Stimulated activated CD4-positive, alpha-beta T cell treated with anti-CD3 and anti-CD28 coated beads, TNF-alpha, amount 100 ng/mL, for 24 hours (primary cell): ENCODE measurements at regions not wholly inside any gene's neighbourhood (a gene's known extent, or its start where the extent isn't known, plus 50 kb on each side); places are given as distances from the start of the nearest gene placed in this dataset.
"Not testable (repeated sequence)": the region's sequence is repeated elsewhere in the genome, so short reads cannot be mapped to it uniquely, and the experiment has no call there.

Source experiments
- DNase-seq, 3 experiments: peaks; one replicate each; pipeline ENCODE4 v3.0.0-alpha.2; 2020; ENCODE audit warnings: low read depth in 3 of 3

GRCh38 chr6:140671926-140672325, 1297.5 kb upstream of the CITED2 start:
- DNase-seq = no peak

DNA sequence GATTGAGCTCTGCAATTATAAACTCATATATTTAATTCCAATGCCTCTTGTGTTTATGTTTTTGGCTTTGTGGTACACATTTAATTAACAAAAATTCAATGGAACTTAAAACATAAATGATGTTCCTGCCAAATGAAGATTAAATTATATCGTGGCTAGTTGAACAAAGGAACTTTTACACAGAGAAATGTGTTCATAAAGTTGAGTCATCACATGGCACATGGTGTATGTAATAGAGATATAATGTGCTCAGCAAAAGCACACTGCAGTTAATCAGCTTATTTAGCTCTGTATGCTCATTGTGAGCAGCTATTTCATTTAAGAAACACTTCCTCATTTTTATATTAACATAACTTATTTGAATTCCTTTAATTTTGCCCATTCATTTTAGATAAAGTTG, 1295.6 kb upstream of the CITED2 start:
- DNase-seq = no peak

- DNase-seq = no peak
Observed at GRCh38 chr6:140669321-140669720, 1294.9 kb upstream of the CITED2 start.

DNA sequence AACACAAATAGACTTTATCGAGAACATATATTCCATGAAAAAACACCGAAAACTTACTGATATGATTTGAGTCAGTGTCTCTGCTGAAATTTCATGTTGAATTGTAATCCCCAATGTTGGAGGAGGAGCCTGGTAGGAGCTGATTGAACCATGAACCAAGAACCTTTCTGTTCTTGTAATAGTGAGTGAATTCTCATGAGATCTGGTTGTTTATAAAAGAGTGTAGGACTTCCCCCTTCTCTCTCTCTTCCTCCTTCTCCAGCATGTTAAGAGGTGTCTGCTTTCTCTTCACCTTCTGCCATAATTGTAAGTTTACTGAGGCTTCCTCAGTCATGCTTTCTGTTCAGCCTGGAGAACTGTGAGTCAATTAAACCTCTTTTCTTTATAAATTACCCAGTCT, 1289.3 kb upstream of the CITED2 start:
- no peak for DNase-seq

DNA sequence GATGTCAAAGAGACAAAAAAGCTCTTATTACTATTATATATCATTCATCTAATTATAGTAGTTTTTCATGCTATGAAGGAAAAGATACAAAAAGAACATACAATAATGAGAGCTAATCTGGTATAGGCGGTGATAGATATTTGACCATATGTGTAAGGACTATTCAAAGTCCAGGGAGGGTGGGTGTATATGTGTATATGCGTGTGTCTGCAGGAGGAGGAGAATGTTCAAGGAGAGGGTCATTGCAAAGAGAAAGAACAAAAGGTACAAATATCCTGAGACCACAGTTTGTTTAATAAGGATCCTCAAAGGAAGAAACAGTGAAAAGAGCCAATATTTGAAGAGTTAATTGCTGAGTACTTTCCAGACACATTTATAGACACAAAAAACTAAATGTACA, 1288.6 kb upstream of the CITED2 start:
- DNase-seq = no peak

GRCh38 chr6:140661691-140662090, 1287.2 kb upstream of the CITED2 start:
- no peak for DNase-seq

GRCh38 chr6:140660295-140660694, 1285.8 kb upstream of the CITED2 start:
- no peak for DNase-seq

GRCh38 chr6:140653972-140654371, 1279.5 kb upstream of the CITED2 start:
- no peak for DNase-seq

DNA sequence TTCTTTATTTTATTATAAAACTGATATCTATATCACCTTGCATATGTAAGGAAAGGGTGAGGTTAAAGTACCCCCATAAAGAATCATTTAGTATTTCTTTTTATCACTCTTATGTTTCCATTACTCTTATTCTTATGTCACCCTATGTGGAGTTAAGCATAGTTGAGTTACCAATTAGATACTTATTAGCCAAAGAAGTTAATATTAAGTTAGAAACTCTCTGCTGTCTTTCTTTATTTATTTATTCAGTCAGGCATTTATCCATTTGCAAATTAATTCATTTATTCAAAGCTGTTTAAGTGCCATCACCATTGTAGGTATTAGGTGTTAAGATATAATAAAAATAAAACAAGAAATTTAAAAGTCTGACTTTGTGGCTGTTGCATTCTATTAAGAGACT, 1279.1 kb upstream of the CITED2 start:
- DNase-seq = no peak

DNA sequence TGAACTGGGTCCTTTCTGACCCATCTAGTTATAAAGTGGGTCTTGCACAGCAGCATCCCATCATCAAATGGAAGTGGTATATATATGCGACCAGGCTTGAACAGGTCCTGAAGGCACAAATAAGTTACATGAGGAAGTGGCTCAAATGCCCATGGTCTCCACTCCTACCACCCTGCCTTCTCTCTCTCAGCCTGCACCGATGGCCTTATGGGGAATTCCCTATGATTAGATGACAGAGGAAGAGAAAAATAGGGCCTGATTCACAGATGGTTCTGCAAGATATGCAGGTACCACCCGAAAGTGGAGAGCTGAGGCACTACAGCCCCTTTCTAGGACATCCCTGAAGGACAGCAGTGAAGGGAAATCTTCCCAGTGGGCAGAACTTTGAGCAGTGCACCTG, 1275.1 kb upstream of the CITED2 start:
- not testable (repeated sequence) for DNase-seq

DNA sequence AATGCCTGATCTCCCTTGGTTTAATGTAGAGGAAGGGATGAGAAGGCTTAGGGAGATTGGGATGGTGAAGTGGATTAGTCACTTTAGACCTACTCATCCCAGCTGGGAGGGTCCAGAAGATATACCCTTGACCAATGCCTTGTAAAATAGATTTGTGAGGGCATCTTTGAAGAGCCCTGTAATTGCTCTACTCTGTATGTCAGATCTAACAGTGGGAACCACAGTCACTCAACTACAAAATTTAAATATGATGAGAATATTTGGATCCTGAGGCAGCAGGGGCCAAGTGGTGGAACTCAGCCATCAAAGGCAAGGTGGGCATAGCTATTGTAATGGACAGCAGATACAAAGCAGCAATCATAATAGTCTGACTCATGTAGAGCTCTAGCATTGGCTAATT, 1272.9 kb upstream of the CITED2 start:
- DNase-seq = not testable (repeated sequence)

DNA sequence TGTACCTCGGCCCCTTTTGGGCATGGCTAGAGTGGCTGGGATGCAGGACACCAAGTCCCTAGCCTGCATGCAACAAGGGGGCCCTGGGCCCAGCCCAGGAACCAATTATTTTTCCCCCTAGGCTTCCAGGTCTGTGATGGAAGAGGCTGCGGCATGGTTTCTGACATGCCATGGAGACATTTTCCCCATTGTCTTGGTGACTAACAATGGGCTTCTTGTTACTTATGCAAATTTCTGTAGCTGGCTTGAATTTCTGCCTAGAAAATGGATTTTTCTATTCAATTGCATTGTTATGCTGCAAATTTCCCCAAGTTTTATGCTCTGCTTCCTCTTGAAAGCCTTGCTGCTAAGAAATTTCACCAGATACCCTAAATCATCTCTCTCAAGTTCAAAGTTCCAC, 1269.6 kb upstream of the CITED2 start:
- DNase-seq = no peak

DNA sequence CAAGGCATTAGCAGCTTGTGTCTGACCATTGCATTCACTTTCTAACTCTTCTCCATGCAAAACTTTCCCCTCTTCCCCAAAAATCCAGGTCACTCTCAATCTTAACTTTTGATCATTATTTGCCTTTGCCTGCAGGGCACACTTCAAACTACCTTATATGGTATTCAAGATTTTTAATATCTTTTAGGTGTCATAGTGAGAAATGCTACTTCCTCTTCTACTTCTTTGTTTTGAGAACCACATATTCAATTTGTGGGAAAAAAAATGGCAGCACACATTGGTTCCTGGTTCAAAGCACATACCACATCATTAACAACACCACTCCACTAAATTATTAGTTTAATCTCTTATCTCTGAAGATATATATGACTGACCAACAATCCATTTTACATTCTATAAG, 1267.0 kb upstream of the CITED2 start:
- DNase-seq = no peak

- no peak for DNase-seq
Observed at GRCh38 chr6:140636908-140637402, 1262.5 kb upstream of the CITED2 start.

DNA sequence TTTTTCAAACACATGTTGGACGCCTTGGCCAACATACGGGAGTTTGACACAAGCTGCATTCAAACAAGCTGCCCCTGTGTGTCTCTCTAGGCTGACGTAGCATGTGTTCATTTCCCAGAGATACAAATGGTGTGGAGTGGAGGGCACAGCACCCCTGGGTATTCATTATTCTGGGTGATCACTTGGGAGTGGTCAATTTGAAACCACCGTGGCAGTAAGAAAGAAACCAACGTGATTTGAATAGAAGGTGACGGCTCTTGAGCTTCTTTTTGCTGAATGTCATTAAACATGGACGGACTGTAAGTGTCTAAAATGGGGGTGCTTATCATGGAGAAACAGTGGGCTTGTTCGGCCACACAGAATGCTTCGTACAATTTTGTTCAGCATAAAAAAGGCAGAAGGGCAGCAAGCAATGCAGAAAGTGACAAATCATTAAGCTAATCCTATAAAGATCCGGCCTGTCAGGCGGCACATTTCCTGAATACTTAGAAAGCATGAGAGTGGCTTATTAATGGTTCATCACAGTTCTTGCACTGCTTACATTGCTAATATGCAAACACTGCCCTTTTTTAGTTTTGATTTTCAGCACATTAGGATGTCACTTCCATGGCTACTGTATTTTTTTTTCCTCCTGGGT, 1261.9 kb upstream of the CITED2 start:
- no peak for DNase-seq

GRCh38 chr6:140627002-140627401, 1252.6 kb upstream of the CITED2 start:
- no peak for DNase-seq

- DNase-seq = no peak
Observed at GRCh38 chr6:140623498-140623897, 1249.0 kb upstream of the CITED2 start.

DNA sequence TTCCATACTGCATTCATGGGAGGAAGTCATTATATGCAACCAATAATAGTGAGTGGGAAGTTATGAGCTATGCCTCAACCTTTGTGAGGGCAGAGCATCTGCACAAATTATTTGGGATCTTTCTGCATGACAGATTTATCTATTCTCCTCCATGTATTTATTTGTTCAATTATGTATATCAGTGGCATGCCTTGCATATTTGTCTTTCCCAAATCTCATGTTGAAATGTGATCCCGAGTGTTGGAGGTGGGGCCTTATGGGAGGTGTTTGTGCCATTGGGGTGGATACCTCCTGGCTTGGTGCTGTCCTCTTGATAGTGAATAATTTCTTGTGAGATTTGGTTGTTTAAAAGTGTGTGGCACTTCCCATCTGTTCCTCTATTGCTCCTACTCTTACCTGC, 1246.0 kb upstream of the CITED2 start:
- no peak for DNase-seq

DNA sequence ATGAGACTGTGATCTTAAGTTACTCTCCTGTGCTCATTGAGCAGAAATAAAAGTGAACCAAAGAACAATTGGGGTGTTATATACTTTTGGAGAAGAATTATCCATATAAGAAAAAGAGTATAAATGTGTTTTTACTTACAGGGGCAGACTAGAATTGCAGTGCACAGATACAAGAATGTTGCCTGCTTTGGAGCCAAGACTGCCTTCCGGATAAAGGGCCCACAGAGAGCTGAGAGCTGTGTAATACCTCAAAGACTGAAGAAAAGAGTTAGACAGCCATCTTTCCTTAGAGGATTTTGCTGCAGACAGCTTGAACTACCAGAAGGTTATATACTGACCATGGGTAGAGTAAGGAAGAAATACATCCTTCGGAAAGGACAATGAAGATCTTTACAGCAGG, 1235.5 kb upstream of the CITED2 start:
- DNase-seq = no peak

DNA sequence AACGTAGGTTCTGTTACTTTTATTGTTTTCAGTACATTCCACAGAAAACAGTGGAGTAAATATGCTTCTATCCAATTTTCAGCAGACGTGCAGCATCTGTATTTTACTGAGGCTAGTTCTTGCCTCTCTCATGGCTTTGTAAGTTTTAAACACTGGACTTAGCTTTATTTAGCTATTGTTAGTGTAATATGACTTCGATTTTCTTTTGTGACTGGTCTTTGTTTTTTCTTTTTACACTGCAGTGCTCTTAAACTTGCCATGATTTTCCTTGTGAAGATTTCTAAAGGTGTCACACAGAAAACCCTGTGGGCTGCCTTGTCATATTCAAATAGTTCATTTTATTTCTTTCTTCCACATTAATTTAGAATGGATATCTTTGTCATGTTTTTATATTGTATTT, 1234.9 kb upstream of the CITED2 start:
- no peak for DNase-seq

GRCh38 chr6:140604786-140605185, 1230.3 kb upstream of the CITED2 start:
- DNase-seq = no peak

DNA sequence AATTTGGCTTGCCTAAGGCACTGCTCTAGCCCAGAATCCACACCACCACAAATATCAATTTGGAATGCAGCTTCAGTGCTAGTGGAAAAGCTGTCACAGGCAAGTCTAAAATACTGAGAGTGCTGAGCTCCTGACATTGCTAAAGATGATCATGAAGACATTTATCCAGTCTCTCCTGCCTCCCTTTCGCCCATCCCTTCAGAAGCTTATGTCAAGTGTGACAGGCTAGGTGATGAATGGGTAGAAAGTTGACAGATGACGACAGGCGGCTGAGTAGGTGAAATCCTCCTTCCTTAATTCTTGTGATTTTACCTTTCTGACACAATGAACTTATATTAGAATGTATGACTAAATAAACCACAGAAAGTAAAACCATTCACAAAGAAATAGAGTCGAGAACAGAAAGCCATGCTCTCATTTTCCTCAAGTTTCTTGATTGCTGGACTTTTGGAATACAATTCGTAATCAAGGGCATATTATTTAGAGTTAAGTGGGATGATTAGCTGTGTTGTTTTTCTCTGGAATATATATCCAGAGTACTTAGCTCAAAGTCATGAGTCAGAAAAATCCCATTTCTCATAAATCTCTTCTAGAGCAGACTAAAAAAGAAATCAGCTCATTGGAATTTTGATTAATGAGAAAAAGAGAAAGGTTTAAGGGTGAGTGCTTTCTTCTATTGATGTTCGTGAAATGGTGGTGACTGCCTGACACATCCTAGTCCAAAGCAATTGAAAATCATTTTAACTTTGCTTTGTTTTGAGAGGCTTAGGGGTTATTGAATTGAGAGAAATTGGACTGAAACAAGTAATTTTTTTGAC, 1228.2 kb upstream of the CITED2 start:
- DNase-seq = no peak

DNA sequence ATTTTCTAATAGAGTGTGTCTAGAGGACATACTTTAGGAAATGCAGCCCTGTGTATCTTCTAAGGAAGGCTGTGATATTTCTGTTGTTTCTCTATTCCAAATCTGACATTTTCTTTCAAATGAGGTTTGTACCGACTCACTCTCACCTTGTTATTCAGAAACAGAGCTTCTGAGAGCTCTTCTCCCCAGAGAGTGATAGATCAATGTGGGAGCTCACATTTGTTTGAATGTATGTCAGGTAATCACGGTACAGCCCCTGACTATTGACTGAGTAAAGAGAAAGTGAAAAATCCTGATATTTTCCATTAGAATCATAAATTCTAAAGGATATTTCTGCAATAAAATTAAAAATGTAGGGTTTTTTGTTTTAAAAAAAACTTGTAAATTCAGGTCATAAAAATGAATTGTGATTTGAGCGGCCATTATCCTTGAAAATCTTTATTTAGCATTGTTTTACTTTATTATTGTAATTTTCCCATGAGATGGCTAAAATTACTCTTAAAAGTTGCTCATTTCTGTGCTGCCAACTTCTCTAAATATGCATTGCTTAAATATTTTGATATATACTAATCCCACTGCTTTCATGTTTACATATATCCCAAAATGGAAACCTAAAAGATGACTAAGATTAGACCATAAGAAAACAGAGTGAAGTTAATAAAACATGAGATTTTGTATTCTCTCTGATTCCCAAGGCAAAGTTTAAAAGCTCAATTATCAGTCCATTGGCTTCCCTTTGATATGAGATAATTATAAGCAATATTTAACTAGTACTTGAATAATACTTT, 1226.8 kb upstream of the CITED2 start:
- no peak for DNase-seq
